Esophagus squamous epithelium (tissue), 5 donors: ENCODE measurements at regions not wholly inside any gene's neighbourhood (a gene's known extent, or its start where the extent isn't known, plus 50 kb on each side); places are given as distances from the start of the nearest gene placed in this dataset.

Source experiments
- DNase-seq: peaks from one replicate; lab custom pipeline; 2025; lab: John Stamatoyannopoulos, UW
- H3K27ac ChIP-seq, 4 donors: fragments of 200-600 bp; sonication (generic); one replicate each; pipeline ENCODE4 v1.5.1; 2016 to 2019; ENCODE audit warnings: mild to moderate bottlenecking in 1 of 4
- H3K27me3 ChIP-seq, 4 donors: fragments of 200-600 bp; sonication (generic); 1 replicate in 3 of 4; 2 replicates in 1 of 4; pipeline versions ENCODE4 v1.5.1 to v1.6.0; 2017 to 2021; ENCODE audit warnings: antibody characterized with exemption in 1 of 4
- H3K36me3 ChIP-seq, 3 donors: fragments of 200-600 bp; sonication (generic); one replicate each; pipeline ENCODE4 v1.5.1; 2016 to 2019
- H3K4me1 ChIP-seq, 3 donors: fragments of 200-600 bp; sonication (generic); one replicate each; pipeline ENCODE4 v1.5.1; 2017 to 2019
- H3K4me3 ChIP-seq, 4 donors: fragments of 200-600 bp; sonication (generic); 1 replicate in 3 of 4; 2 replicates in 1 of 4; pipeline ENCODE4 v1.5.1; 2016 to 2019; ENCODE audit warnings: mild to moderate bottlenecking in 2 of 4, moderate library complexity in 1 of 4
- H3K9me3 ChIP-seq, 3 donors: fragments of 200-600 bp; sonication (generic); one replicate each; pipeline ENCODE4 v1.5.1; 2016 to 2019
- CTCF ChIP-seq, 6 experiments: fragments of 450-650 bp in 4 of 6; fragments of 200-600 bp in 2 of 6; sonication (generic) in 2 of 6; IDR thresholded peaks; one replicate each; pipeline ENCODE4 v1.5.1; 2016 to 2019; ENCODE audit warnings: antibody characterized with exemption in 6 of 6, mild to moderate bottlenecking in 4 of 6, moderate library complexity in 4 of 6
- POLR2A ChIP-seq, 4 donors: fragments of 450-650 bp; IDR thresholded peaks; one replicate each; pipeline ENCODE4 v1.6.1; 2017; ENCODE audit warnings: antibody characterized with exemption in 4 of 4, mild to moderate bottlenecking in 4 of 4, moderate library complexity in 3 of 4
- WGBS, 2 donors: methylation state at CpG; one replicate each; pipeline ENCODE4 v1.1.5; 2018; 5-methylcytosine and 5-hydroxymethylcytosine counted together
- intact Hi-C: fragments of 100-400 bp; cut with DNase I; formaldehyde crosslinking; loops from one replicate; pipeline ENCODE4 v1.15.0; 2022
- donor health status: DM: yes; HTN: yes; CAD: no.

GRCh38 chr6:105995391-105995865 lies 90.7 kb upstream of the PRDM1 start:
- peak overlapping the region; percentile 60 to 75 (median 67) for H3K4me3 ChIP-seq
- intact Hi-C loops = no loop called here

GRCh38 chr6:105994591-105995390 lies 91.3 kb upstream of the PRDM1 start:
- Histone ChIP-seq H3K27ac (peak overlapping the region; percentile 84 to 90 (median 88)), H3K9me3 (no peaks in the 10 kb centered on the region), H3K36me3 (no peaks in the 10 kb centered on the region), H3K4me3 (peak overlapping the region; percentile 60 to 75 (median 67)), H3K4me1 (peaks cover 0 to 38% (median 21%) of the 10 kb centered on the region in 3 donors), H3K27me3 (peaks cover 0 to 48% (median 0%) of the 10 kb centered on the region in 4 donors)
- WGBS, 2 donors = 0% methylated on average over 28 to 29 of the region's 57 CpGs
- intact Hi-C loops = no loop called here
- no peak for DNase-seq
- TF ChIP-seq CTCF (IDR thresholded peaks at IDR 0.05) (no peak), POLR2A (IDR thresholded peaks at IDR 0.05) (peak in 2 of 4 donors; percentile 49 to 72)

More at GRCh38 chr6:105995391-105995865, 90.7 kb upstream of the PRDM1 start:
- Histone ChIP-seq H3K36me3 (no peaks in the 10 kb centered on the region), H3K27me3 (peaks cover 0 to 53% (median 0%) of the 10 kb centered on the region in 4 donors), H3K9me3 (no peaks in the 10 kb centered on the region), H3K27ac (peak overlapping the region; percentile 84 to 90 (median 88)), H3K4me1 (peaks cover 0 to 38% (median 21%) of the 10 kb centered on the region in 3 donors)
- TF ChIP-seq CTCF (IDR thresholded peaks at IDR 0.05) (no peak), POLR2A (IDR thresholded peaks at IDR 0.05) (no peak)
- no peak for DNase-seq
- 23 to 33% methylated on average over 6 of the region's 6 CpGs for WGBS, 2 donors

- Histone ChIP-seq H3K27ac (peak overlapping the region; percentile 84 to 90 (median 88)), H3K9me3 (no peaks in the 10 kb centered on the region), H3K4me3 (peak overlapping the region; percentile 60 to 75 (median 67)), H3K36me3 (no peaks in the 10 kb centered on the region), H3K4me1 (peaks cover 0 to 38% (median 21%) of the 10 kb centered on the region in 3 donors), H3K27me3 (peaks cover 0 to 43% (median 0%) of the 10 kb centered on the region in 4 donors)
- intact Hi-C loops = no loop called here
- TF ChIP-seq CTCF (IDR thresholded peaks at IDR 0.05) = no peak
- TF ChIP-seq POLR2A (IDR thresholded peaks at IDR 0.05) = peak in 2 of 4 donors; percentile 23 to 43
- no peak for DNase-seq
- 2 to 7% methylated on average over 16 to 26 of the region's 44 CpGs for WGBS, 2 donors
These were observed 92.0 kb upstream of the PRDM1 start for GRCh38 chr6:105994118-105994590.

GRCh38 chr6:105993341-105994117 lies 92.6 kb upstream of the PRDM1 start:
- 39 to 50% methylated on average over 23 of the region's 23 CpGs for WGBS, 2 donors
- Histone ChIP-seq H3K4me1 (peaks cover 0 to 38% (median 21%) of the 10 kb centered on the region in 3 donors), H3K36me3 (no peaks in the 10 kb centered on the region), H3K27ac (peak overlapping the region; percentile 84 to 90 (median 88)), H3K9me3 (no peaks in the 10 kb centered on the region), H3K27me3 (peaks cover 0 to 44% (median 0%) of the 10 kb centered on the region in 4 donors), H3K4me3 (peak overlapping the region; percentile 60 to 75 (median 67))
- no peak for TF ChIP-seq POLR2A (IDR thresholded peaks at IDR 0.05)
- TF ChIP-seq CTCF (IDR thresholded peaks at IDR 0.05) = no peak
- intact Hi-C loops = no loop called here
- no peak for DNase-seq
